Stomach (tissue), 4 donors: ENCODE measurements at regions not wholly inside any gene's neighbourhood (a gene's known extent, or its start where the extent isn't known, plus 50 kb on each side); places are given as distances from the start of the nearest gene placed in this dataset.

Experiments
- CTCF ChIP-seq, 7 experiments: fragments of 450-650 bp in 4 of 7; fragments of 200-600 bp in 3 of 7; sonication (generic) in 3 of 7; IDR thresholded peaks; one replicate each; pipeline ENCODE4 v1.5.1; 2016 to 2019; ENCODE audit warnings: antibody characterized with exemption in 7 of 7, control low read depth in 2 of 7, mild to moderate bottlenecking in 1 of 7
- EP300 ChIP-seq: sonication (generic); formaldehyde crosslinking; IDR thresholded peaks from one replicate; pipeline ENCODE4 v1.6.1; 2017; ENCODE audit warnings: antibody characterized with exemption
- POLR2A ChIP-seq, 4 donors: fragments of 450-650 bp; IDR thresholded peaks; one replicate each; pipeline ENCODE4 v1.6.1; 2016; ENCODE audit warnings: antibody characterized with exemption in 4 of 4, control low read depth in 2 of 4, mild to moderate bottlenecking in 1 of 4, moderate library complexity in 1 of 4
- POLR2AphosphoS5 ChIP-seq, 3 donors: sonication (generic); formaldehyde crosslinking; IDR thresholded peaks; one replicate each; pipeline ENCODE4 v1.6.1; 2016; ENCODE audit warnings: antibody characterized with exemption in 3 of 3

DNA sequence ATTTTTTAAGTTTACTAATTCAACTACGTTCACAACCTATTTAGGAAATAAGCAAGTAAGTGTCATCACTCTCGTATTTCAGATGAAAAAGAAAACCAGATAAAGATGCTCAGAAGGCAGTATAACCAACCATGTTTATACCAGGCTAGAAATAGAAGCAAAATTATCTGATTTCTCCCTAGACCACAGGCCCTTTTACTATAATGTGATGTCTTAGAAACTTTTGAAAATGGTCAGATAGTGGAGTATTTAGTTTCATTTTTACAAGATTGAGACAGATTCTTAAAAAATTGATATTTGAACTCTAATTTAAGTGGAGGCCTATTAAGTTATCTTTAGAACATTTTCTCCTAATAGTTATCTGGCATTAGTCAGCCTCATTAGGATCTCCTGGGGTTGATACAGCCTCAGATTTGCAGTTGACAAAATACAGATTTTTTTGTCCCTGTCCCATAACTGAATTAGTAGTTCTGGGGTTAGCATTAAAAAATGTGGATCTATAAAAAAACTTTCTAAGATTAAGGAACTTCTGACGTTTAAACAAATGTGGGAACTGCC lies 818.7 kb upstream of the PCDH9 start:
- no peak for TF ChIP-seq CTCF (IDR thresholded peaks at IDR 0.05)
- TF ChIP-seq POLR2A (IDR thresholded peaks at IDR 0.05), result no peak
- no peak for TF ChIP-seq POLR2AphosphoS5 (IDR thresholded peaks at IDR 0.05)
- TF ChIP-seq EP300, result no peak
